Muscle of arm (tissue), 1 donor: ENCODE measurements at regions not wholly inside any gene's neighbourhood (a gene's known extent, or its start where the extent isn't known, plus 50 kb on each side); places are given as distances from the start of the nearest gene placed in this dataset.

Source experiments
- DNase-seq: peaks from one replicate; pipeline ENCODE4 v3.0.0-alpha.2; 2013

- no peak for DNase-seq
Measured at GRCh38 chr4:8796096-8796495, 75.5 kb downstream of the HMX1 start.

DNA sequence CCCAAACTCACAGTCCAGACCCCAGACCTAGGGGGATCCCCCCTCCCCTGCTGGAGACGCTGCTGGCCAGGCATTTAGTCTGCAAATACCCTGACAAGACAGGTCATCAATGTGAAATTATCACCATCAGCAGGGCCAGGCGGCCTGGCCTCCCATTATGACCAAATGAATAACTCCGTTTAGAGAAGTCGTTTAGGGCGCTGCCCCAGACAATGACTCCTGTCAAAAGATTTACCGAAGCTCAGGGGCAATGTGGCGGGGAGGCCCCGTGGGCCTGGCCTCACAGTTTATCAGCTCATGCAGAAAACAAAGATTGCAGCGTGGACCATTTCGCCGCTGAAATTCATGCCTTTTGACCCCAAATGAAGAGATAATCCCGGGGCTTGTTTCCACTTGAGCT lies 76.5 kb downstream of the HMX1 start:
- DNase-seq: no peak

GRCh38 chr4:8794491-8794890 lies 77.1 kb downstream of the HMX1 start:
- no peak for DNase-seq

DNA sequence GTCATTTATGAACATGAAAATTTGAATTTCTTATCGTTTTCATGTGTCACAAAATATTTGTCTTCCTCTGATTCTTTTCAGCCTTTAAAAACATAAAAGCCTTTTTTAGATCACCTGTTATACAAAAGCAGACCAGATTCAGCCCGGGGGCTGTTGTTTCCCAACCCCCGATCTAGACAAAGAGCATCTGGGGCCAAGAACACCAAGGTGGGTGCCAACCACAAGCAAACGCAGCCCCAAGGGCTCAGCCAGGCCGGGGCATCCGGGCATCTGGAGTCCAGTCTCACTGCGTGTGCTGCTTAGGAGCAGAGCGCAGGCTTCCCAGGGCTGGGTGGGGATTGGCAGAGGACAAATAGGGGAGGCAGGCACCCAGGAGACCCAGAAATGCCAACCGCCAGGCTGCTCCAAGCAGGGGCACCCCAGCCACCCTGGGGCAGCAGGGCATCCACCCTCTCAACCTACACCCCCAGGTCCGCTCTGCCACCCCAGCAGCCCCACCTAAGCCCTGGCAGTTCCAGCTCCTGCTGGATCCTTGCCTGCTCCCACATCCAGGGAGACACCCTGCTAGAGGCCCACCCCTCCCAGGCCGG lies 78.0 kb downstream of the HMX1 start:
- DNase-seq: no peak

- no peak for DNase-seq
Measured at GRCh38 chr4:8792491-8792890, 79.1 kb downstream of the HMX1 start.

- no peak for DNase-seq
Measured at GRCh38 chr4:8791609-8792008, 80.0 kb downstream of the HMX1 start.

DNA sequence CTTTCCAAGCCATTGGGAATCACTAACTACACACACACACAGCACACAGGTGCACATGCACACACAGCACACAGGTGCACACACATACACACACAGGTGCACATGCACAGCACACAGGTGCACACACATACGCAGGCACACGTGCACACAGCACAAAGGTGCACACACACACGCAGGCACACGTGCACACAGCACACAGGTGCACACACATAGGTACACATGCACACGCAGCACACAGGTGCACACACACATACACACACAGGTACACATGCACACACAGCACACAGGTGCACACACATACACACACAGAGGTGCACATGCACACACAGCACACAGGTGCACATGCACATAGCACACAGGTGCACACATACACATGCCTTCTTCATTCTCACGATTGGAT lies 80.9 kb downstream of the HMX1 start:
- no peak for DNase-seq

- DNase-seq: no peak
Measured at GRCh38 chr4:8788174-8788573, 83.5 kb downstream of the HMX1 start.

DNA sequence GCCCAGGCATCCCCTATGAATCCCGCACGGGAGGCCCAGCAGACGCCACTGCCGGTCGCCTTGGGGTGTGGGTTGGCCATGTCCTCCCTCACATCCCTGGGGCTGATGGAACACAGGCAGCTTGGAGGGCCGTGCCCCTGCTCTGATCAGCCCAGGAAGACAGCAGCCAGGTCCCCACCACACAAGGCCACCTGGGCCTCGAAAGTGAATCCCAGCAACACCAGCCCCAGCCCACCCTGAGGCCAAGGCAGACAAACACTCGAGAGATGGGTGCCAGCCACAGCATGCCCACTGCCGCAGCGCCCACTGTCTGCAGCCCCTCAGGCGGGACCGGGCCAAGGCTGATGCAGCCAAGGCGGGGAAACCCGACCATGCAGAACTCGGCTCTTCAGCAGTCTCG lies 85.5 kb downstream of the HMX1 start:
- no peak for DNase-seq

DNA sequence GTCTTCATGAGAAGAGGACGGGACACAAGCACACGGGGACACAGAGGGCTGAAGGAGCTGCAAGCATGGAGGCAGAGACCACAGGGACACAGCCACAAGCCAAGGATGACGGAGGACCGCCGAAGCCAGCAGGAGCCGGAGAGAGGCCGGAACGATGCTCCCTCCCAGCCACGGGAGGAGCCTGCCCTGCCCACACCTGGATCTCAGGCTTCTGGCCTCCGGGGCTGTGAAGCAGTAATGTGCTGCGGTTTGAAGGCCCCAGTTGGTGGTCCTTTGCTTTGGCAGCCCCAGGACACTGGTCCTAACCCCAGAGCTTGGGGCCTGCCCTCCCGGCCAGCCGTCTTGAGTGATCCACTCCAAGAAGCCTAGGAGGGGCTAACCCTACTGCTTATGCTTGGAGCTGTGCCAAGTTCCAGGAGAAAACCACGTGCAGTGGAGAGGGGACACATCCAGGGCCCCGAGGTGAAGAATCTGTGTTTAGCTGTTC lies 85.9 kb downstream of the HMX1 start:
- DNase-seq: no peak

DNA sequence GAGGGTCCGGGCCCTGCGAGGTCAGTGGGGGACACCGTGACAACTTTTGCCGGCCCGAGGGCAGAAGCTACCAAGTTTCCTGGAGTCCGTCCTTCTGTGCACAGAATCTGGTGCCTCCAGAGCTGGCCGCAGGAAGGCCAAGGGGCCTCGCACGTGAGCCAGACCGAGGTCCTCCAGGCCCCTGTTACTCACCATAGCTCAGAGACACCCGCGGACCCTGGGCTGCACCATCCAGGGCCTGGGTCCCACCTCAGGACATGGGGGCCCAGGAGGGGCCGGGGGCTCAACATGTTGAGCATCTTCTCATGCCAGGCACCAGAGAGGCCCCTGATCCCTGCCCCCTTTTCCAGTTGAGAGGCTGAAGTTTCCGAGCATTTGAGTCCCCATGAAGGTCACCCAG lies 87.9 kb downstream of the HMX1 start:
- no peak for DNase-seq

- DNase-seq: no peak
Measured at GRCh38 chr4:8782135-8782534, 89.5 kb downstream of the HMX1 start.

DNA sequence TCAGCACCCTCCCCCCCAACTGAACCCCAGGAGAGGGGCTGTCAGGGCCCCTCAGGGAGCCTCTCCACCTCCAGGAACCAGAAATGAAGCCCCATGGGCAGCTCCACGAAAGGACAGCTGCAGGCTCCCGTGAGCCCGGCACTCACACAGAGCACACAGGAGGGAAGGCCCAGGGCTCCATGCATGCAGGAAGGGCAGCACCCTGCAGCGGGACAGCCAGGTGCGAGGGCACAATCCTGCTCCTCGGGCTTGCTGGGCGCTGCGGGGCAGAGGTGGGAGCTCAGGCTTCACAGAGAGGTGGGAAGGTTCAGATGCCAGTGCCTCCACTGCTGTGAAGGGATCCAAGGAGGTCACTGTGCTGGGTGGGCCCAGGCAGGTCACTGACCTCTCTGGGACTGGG lies 90.0 kb downstream of the HMX1 start:
- no peak for DNase-seq

GRCh38 chr4:8780596-8781368 lies 90.9 kb downstream of the HMX1 start:
- no peak for DNase-seq

GRCh38 chr4:8780086-8780485 lies 91.6 kb downstream of the HMX1 start:
- DNase-seq: no peak

DNA sequence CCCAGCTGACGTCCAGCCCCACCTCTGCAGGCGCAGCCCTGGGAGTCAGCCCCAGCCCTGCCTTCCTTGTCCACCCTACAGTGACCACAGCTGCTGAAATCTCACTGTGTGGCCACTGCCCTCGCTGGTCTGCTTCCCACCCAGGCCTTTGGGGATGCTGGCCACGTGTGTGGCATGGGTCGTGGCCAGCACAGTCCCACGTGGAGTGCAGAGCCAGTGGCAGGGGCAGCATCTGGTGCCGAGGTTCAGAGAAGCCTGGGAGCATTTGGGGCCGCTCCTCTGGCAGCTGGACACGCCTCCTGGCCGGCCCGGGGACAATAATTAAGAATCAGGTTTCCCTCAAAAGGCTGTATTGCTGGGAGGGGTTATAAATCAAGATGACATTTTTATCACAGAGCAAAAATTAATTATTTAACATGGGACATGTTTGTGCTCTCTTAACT lies 92.1 kb downstream of the HMX1 start:
- DNase-seq: no peak

DNA sequence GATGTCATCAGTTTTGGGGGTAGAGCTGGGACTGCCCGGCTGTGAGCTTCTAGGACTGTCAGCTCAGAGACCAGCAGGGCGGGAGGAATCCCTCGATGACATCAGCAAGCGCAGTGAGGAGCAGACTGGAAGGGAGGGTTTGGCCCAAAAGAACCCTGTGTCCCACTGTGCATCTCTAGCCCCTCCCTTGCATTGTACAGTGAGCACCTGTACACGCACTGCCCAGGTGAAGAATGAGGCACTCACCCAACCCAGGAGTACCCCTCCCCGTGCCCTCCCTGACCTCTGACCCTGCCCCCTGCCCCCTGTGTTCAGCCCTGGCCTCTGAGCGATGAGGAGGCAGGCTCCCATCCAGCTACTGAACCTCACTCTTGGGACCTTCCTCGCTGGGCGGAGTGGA lies 92.9 kb downstream of the HMX1 start:
- no peak for DNase-seq

DNA sequence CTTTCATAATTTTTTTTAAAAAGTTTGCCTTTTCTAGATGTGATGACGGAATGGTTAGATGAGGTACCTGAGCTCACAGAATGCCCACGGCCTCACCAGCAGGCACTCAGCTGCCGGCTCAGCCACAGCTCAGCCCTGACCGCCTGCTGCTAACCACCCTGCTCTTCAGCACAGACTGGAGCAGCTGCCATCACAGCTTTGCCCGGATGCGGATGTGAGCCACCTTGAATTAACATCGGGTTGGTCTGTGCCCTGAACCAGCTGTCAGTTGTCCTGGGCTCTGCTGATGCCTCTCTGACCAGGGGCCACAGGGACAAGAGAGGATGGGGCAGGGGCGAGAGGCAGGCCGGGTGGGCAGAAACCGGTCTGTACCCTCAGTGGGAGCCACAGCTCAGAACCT lies 93.3 kb downstream of the HMX1 start:
- no peak for DNase-seq

DNA sequence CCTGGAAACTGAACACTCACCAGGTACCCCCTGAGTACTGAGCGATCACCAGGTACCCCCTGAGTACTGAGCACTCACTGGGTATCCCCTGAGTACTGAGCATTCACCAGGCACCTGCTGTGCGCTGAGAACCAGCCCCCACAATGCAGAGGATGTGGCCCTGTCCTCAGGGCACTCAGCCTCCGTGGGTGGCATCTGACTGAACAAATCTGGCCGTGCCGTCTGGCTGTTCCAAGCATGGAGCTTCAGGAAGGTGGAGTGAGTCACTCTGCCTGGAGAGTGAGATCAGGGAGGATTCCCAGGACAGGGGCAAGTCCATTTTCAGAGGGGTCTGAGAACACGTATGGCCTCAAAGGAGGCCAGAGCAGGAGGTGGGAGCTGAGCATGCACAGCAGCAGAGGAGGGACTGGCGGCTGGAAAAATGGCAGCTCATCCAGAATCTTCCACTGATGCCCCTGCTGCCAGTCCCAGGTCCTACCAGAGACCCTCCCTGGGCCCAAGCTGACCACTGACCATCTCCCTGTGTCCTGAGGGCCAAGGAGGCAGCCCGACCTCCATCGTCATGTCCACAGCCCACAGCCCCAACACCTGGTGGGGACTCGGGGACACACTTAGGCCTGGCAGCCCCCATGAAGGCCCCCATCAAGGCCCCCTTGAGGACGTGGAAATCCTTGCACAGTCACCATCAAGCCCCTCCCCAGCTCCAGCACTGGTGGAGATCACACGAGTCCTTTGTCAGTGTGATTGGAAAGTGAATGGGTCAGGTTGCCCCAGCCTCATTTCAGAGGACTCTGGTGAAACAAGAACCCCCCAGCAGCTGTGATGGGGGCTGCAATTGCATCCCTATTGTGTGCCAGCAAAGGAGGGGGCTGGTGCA lies 94.1 kb downstream of the HMX1 start:
- DNase-seq: no peak

DNA sequence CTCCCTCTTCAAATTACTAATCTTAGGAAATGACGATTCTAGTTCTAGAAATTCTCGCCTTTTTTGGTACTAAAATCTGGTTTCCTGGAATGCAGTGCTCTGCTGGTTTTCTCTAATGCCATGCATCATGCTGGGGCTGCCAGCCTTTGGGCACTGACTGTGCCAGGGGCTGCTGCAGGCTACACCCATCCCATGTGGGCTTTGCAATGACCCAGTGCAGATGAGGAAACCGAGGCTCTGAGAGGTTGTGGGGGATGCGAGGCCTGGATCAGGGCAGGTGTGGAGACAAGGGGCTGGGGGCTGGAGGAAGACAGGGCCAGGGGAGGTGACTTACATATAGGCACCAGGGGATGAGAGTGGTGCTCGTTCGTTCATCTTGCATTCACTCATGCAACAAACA lies 95.3 kb downstream of the HMX1 start:
- DNase-seq: no peak

DNA sequence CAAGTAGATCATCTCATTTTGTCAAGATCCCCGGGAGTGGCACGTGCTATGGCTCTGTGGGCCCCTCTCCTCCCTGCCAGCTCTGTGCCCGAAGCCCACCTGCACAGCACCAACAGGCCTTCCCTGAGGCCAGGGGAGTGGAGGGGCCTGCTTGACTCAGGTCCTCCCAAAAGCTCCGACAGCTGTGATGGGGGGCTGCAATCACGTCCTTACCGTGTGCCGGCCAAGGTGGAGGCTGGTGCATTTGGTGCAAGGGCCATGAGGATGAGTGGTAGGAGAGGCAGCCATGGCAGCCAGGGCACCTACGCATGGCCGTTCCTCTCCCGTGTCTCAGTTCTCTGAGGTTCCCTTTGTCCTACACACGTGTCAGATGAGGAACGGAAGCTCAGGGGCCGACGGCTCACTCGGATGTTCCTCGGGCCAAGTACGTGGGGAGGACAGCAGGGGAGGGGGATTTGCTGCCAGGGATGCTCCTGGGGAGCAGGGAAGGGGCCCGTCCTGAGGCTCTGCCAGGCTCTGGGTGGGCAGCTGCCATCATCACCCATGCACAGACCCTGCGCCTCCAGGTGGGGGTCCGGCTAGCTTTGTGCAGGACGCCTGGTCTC lies 95.8 kb downstream of the HMX1 start:
- no peak for DNase-seq

DNA sequence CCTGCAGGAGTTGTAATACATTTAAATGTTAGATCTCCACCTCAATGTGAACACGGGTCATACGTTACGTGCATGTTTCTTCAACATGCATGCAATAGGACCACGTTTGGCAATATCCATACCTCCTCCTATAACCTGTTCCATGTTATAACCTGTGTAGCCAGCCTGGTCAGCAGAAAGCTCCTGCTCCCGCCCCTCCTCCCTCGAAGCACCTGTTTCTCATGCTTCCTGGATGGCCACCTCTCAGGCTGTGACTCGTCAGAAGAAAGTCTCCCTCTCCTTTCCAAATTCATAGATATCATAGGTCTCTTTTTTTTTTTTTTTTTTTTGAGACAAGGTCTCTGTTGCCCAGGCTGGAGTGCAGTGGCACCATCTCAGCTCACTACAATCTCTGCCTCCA lies 96.5 kb downstream of the HMX1 start:
- DNase-seq: no peak
